GM12878 (cell line): ENCODE measurements at regions not wholly inside any gene's neighbourhood (a gene's known extent, or its start where the extent isn't known, plus 50 kb on each side); places are given as distances from the start of the nearest gene placed in this dataset.

ENCODE experiments used
- ATAC-seq: fragments of 200-7000 bp; cut with Tn5 transposase; 3 replicates; pipeline ENCODE4 v1.9.1; 2020; ENCODE audit warnings: mild to moderate bottlenecking, moderate library complexity
- BruUV-seq: library from RNA; stranded (reverse); fragments of 400-500 nt; replicated peaks from 2 replicates; lab custom pipeline; 2021; lab: Mats Ljungman, UMichigan
- CTCF ChIA-PET: fragments of 300-600 bp; sonication (Branson Sonifier 250); formaldehyde crosslinking; extraction: SDS; loops from one replicate; lab custom pipeline; 2021; ENCODE audit warnings: inconsistent platforms; lab: Yijun Ruan, JAX
- POLR2A ChIA-PET: fragments of 350-600 bp; formaldehyde crosslinking; extraction: SDS; loops from one replicate; lab custom pipeline; 2021; ENCODE audit warnings: inconsistent platforms; lab: Charles Lee
- RAD21 ChIA-PET: fragments of 300-600 bp; sonication (Branson Sonifier 250); formaldehyde crosslinking; loops from one replicate; lab custom pipeline; 2023; ENCODE audit warnings: antibody characterized with exemption; ENCODE audit not compliant: unreplicated experiment; lab: Charles Lee
- SMC1A ChIA-PET: fragments of 300-600 bp; sonication (Branson Sonifier 250); formaldehyde crosslinking; loops from one replicate; lab custom pipeline; 2023; ENCODE audit not compliant: unreplicated experiment, uncharacterized antibody; lab: Charles Lee
- DNase-seq: peaks from one replicate; pipeline ENCODE4 v3.0.0-alpha.2; 2011; ENCODE audit warnings: low read depth, low spot score
- FAIRE-seq: peaks from 3 replicates; lab custom pipeline; 2011; peaks lifted over from hg19 to GRCh38; lab: Jason Lieb, UNC
- H2AFZ ChIP-seq: 2 replicates; pipeline ENCODE4 v1.6.0; 2011; ENCODE audit warnings: low read depth, low read length, control low read depth; ENCODE audit not compliant: control insufficient read depth
- H3K27ac ChIP-seq: 2 replicates; pipeline ENCODE4 v1.5.1; 2011; ENCODE audit warnings: control low read depth; ENCODE audit not compliant: control insufficient read depth, insufficient read depth
- H3K27me3 ChIP-seq, 2 experiments: replicated peaks in 1 of 2; 2 replicates each; pipeline versions ENCODE4 v1.6.0 to v1.6.1; 2011; ENCODE audit warnings: low read length in 1 of 2; ENCODE audit not compliant: control insufficient read depth in 2 of 2, insufficient read depth in 2 of 2
- H3K36me3 ChIP-seq, 2 experiments: 2 replicates each; pipeline ENCODE4 v1.5.1; 2011; ENCODE audit warnings: low read length in 1 of 2; ENCODE audit not compliant: control insufficient read depth in 2 of 2, insufficient read depth in 2 of 2
- H3K4me1 ChIP-seq: 2 replicates; pipeline ENCODE4 v1.6.1; 2011; ENCODE audit warnings: mild to moderate bottlenecking, low read length, moderate library complexity, mixed read lengths; ENCODE audit not compliant: control insufficient read depth, insufficient read depth
- H3K4me2 ChIP-seq: 2 replicates; pipeline ENCODE4 v1.6.0; 2011; ENCODE audit warnings: control low read depth; ENCODE audit not compliant: control insufficient read depth, insufficient read depth
- H3K4me3 ChIP-seq: fragments of 200-600 bp; sonication (generic); 2 replicates; pipeline ENCODE4 v1.5.1; 2016
- H3K79me2 ChIP-seq: 2 replicates; pipeline ENCODE4 v1.6.0; 2011; ENCODE audit warnings: low read length; ENCODE audit not compliant: control insufficient read depth, insufficient read depth
- H3K9ac ChIP-seq: 2 replicates; pipeline ENCODE4 v1.8.0; 2011; ENCODE audit warnings: low read length, control low read depth, mixed read lengths; ENCODE audit not compliant: control insufficient read depth, insufficient read depth
- H3K9me3 ChIP-seq: replicated peaks from 3 replicates; pipeline ENCODE4 v1.5.1; 2011; ENCODE audit warnings: mild to moderate bottlenecking, low read length; ENCODE audit not compliant: control insufficient read depth, insufficient read depth
- H4K20me1 ChIP-seq: 2 replicates; pipeline ENCODE4 v1.6.0; 2011; ENCODE audit not compliant: control insufficient read depth, insufficient read depth
- KDM1A ChIP-seq: fragments of 200-600 bp; sonication (generic); IDR thresholded peaks from 2 replicates; pipeline ENCODE4 v1.6.1; 2016; ENCODE audit warnings: borderline replicate concordance
- NFYB ChIP-seq: IDR thresholded peaks from 2 replicates; pipeline ENCODE4 v1.6.1; 2011; ENCODE audit warnings: low read depth, mild to moderate bottlenecking, low read length, improper control_type of control experiment, moderate library complexity; ENCODE audit not compliant: insufficient read depth
- NR2F1 ChIP-seq: fragments of 450-650 bp; conservative IDR thresholded peaks from 2 replicates; pipeline ENCODE4 v1.6.1; 2017; ENCODE audit warnings: mild to moderate bottlenecking
- NRF1 ChIP-seq: conservative IDR thresholded peaks from 2 replicates; pipeline ENCODE4 v1.6.1; 2011; ENCODE audit warnings: mild to moderate bottlenecking, low read depth, low read length, improper control_type of control experiment
- ZNF217 ChIP-seq: fragments of 450-650 bp; IDR thresholded peaks from 2 replicates; pipeline ENCODE4 v1.6.1; 2017; ENCODE audit warnings: antibody characterized with exemption, mild to moderate bottlenecking
- WGBS: methylation state at CpG from one replicate; pipeline ENCODE4 v1.1.6; 2016; ENCODE audit warnings: low lambda C conversion rate; ENCODE audit not compliant: insufficient replicate concordance, insufficient coverage; ENCODE audit errors: missing lambda C conversion rate; 5-methylcytosine and 5-hydroxymethylcytosine counted together
- in situ Hi-C: fragments of 300-500 bp; cut with MboI; formaldehyde crosslinking; loops from 9 replicates; pipeline ENCODE4 v1.14.3; 2018; ENCODE audit warnings: mixed read lengths
- intact Hi-C: fragments of 100-400 bp; cut with micrococcal nuclease; formaldehyde crosslinking; loops from one replicate; pipeline ENCODE4 v1.14.2; 2022; ENCODE audit not compliant: unreplicated experiment
- TF ChIP-seq, protein P1 (sequence below): fragments of 450-650 bp; IDR thresholded peaks from 2 replicates; pipeline ENCODE4 v1.6.1; 2017; ENCODE audit warnings: mild to moderate bottlenecking, moderate library complexity

DNA sequence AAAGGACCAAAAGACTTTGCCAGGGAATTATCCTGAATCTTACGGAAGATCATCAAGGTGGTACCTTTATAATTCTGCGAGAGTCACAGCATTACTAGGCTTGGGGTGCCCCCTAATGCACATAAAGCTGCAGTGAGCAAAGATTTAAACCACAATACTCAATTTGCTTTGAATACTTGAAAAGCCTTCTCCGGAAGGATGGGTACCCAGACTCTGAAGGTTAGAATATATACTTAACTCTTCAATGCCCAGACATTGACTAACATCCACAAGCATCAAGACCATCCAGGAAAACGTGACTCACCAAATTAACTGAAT is 117.8 kb upstream of the KCNH8 start (continued):
- TF ChIP-seq, protein P1, sequence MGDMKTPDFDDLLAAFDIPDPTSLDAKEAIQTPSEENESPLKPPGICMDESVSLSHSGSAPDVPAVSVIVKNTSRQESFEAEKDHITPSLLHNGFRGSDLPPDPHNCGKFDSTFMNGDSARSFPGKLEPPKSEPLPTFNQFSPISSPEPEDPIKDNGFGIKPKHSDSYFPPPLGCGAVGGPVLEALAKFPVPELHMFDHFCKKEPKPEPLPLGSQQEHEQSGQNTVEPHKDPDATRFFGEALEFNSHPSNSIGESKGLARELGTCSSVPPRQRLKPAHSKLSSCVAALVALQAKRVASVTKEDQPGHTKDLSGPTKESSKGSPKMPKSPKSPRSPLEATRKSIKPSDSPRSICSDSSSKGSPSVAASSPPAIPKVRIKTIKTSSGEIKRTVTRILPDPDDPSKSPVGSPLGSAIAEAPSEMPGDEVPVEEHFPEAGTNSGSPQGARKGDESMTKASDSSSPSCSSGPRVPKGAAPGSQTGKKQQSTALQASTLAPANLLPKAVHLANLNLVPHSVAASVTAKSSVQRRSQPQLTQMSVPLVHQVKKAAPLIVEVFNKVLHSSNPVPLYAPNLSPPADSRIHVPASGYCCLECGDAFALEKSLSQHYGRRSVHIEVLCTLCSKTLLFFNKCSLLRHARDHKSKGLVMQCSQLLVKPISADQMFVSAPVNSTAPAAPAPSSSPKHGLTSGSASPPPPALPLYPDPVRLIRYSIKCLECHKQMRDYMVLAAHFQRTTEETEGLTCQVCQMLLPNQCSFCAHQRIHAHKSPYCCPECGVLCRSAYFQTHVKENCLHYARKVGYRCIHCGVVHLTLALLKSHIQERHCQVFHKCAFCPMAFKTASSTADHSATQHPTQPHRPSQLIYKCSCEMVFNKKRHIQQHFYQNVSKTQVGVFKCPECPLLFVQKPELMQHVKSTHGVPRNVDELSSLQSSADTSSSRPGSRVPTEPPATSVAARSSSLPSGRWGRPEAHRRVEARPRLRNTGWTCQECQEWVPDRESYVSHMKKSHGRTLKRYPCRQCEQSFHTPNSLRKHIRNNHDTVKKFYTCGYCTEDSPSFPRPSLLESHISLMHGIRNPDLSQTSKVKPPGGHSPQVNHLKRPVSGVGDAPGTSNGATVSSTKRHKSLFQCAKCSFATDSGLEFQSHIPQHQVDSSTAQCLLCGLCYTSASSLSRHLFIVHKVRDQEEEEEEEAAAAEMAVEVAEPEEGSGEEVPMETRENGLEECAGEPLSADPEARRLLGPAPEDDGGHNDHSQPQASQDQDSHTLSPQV = no peak
- TF ChIP-seq NRF1 = no peak
- no peak for TF ChIP-seq NFYB

DNA sequence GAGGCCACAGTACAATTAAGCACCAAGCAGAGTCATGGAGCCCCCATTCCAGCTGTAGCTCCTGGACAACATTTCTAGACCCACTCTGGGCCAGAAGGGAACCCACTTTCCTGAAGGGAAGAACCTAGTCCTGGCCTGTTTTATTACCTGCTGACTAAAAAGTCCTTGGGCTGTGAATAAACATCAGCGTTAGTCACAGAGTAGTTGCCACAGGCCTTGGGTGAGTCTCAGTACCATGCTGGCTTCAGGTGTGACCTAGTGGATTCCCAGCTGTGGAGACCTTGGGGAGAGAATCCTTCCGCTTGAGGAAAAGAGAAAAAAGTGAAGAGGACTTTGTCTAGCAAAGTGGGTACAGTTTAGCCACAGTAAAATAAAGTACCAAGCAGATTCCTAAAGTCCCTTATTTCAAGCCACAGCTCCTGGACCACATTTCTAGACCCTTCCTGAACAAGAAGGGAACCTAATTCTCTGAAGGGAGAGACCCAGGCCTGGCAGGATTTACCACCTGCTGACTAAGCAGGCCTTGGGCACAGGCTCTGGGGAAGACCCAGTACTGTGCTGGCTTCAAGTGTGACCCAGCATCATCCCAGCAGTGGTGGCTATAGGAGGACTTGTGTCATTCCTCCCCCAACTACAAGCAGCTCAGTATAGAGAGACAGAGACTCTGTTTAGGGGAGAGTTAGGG is 118.3 kb upstream of the KCNH8 start:
- in situ Hi-C loops (no loop called here), intact Hi-C loops (no loop called here)
- POLR2A ChIA-PET = no interaction called here
- TF ChIP-seq KDM1A (no peak), NR2F1 (no peak), ZNF217 (no peak)
- no TSS peak for BruUV-seq
- Histone ChIP-seq H3K27me3 (no peaks in the 10 kb centered on the region), H3K4me1 (no peaks in the 10 kb centered on the region), H3K36me3 (no peaks in the 10 kb centered on the region), H3K4me2 (no peak overlapping the region), H3K9ac (no peak overlapping the region), H4K20me1 (no peaks in the 10 kb centered on the region), H3K79me2 (no peaks in the 10 kb centered on the region), H3K27ac (no peak overlapping the region), H3K4me3 (no peak overlapping the region), H2AFZ (no peak overlapping the region), H3K9me3 (no peaks in the 10 kb centered on the region)
- no peak for FAIRE-seq
- ATAC-seq = no peak
- RAD21 ChIA-PET = no interaction called here
- WGBS = 45% methylated on average over 2 of the region's 2 CpGs
- SMC1A ChIA-PET = interaction anchor here (1.0 to 1.6 kb wide), 2 partner anchors 9 to 27 kb away, joined by 3 read pairs; no protein-coding TSS in a partner anchor
- no peak for DNase-seq
- CTCF ChIA-PET = interaction anchor here (0.6 kb wide), 1 partner anchor 18 kb away, joined by 3 read pairs; no protein-coding TSS in a partner anchor
